Duodenal mucosa (tissue), 2 donors: ENCODE measurements at regions not wholly inside any gene's neighbourhood (a gene's known extent, or its start where the extent isn't known, plus 50 kb on each side); places are given as distances from the start of the nearest gene placed in this dataset.

Experiments
- H3K27ac ChIP-seq: one replicate; pipeline ENCODE4 v1.7.0; 2013; ENCODE audit warnings: low read depth, low read length
- H3K27me3 ChIP-seq, 2 donors: one replicate each; pipeline ENCODE4 v1.7.0; 2013; ENCODE audit warnings: low read length in 2 of 2, control low read depth in 1 of 2; ENCODE audit not compliant: insufficient read depth in 2 of 2, control insufficient read depth in 1 of 2
- H3K36me3 ChIP-seq, 2 donors: one replicate each; pipeline ENCODE4 v1.7.0; 2013; ENCODE audit warnings: low read length in 2 of 2, control low read depth in 1 of 2; ENCODE audit not compliant: insufficient read depth in 2 of 2, control insufficient read depth in 1 of 2
- H3K4me1 ChIP-seq, 2 donors: one replicate each; pipeline ENCODE4 v1.7.0; 2013; ENCODE audit warnings: low read length in 2 of 2, control low read depth in 1 of 2; ENCODE audit not compliant: insufficient read depth in 2 of 2, control insufficient read depth in 1 of 2
- H3K4me3 ChIP-seq, 2 donors: one replicate each; pipeline ENCODE4 v1.7.0; 2013; ENCODE audit warnings: low read length in 2 of 2, low read depth in 1 of 2
- H3K9ac ChIP-seq, 2 donors: one replicate each; pipeline ENCODE4 v1.7.0; 2013; ENCODE audit warnings: low read length in 2 of 2, low read depth in 1 of 2
- H3K9me3 ChIP-seq, 2 donors: one replicate each; pipeline ENCODE4 v1.7.0; 2013; ENCODE audit warnings: low read length in 2 of 2, control low read depth in 1 of 2; ENCODE audit not compliant: control insufficient read depth in 1 of 2

DNA sequence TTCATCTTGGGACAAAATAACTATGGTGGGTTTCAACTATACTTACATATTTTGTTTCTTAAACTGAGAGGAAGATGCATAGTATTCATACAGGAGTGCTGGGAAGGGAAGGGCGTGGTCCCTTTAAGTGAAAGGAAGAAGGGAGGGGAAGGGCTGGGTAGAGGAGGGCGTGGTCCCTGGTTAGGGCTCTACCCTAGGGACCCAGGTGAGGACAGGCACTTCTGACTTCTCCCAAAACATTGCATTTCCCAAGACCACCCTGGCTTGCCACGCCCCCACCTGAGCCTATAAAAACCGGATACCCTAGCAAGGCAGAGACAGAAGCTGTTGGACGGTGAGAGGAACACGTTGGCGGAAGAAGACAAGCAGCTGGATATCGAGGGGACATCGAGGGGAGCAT, 157.6 kb upstream of the PLXNA4 start:
- no peaks in the 10 kb centered on the region for H3K27me3 ChIP-seq
- no peaks in the 10 kb centered on the region for H3K4me1 ChIP-seq
- H3K9me3 ChIP-seq = no peaks in the 10 kb centered on the region
- H3K36me3 ChIP-seq = no peaks in the 10 kb centered on the region
- no peak overlapping the region for H3K4me3 ChIP-seq
- no peak overlapping the region for H3K27ac ChIP-seq
- no peak overlapping the region for H3K9ac ChIP-seq

DNA sequence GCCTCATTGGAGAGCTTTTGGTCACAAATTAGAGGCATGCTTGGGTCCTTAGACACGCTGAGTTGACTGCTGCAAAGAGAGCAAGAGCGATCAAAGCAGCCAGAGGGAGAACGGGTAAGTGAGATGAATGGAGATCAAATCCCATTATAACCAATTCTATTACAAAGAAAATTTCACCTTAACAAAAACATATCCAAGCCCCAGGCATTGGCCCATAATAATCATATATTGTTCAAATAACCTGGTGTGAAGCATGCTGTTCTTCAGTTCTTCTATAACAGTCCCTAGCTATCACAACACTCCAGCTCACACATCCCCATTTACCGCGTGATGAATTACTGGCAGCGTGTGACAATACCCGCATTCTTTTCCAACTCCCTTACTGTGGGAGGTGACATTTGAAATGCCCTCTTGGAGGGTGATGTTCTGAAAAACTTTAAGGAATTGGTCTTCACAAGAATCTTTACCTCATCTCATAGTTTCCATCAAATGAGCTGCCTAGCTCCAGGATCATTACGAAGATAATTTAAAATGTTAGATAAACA, 156.1 kb upstream of the PLXNA4 start:
- H3K4me1 ChIP-seq = no peaks in the 10 kb centered on the region
- no peaks in the 10 kb centered on the region for H3K27me3 ChIP-seq
- H3K9me3 ChIP-seq = no peaks in the 10 kb centered on the region
- H3K4me3 ChIP-seq = no peak overlapping the region
- no peak overlapping the region for H3K27ac ChIP-seq
- no peaks in the 10 kb centered on the region for H3K36me3 ChIP-seq
- H3K9ac ChIP-seq = no peak overlapping the region

DNA sequence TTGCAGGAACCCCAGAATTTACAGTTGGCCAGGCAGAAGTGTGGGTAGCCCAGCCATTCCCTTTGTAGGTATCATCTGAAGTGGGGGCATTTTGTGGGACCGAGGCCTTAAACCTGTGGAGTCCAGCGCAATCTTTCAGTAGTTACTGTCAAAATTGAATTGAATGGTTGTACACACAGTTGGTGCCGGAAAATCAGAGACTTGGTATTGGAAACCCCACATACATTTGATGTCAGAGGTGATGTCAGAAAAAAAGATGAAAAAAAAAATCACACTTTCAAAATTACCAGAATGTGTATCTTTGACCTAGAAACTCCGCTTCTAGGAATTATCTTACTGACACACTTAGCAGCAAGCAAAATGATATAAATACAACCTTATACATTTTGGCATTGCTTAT, 153.8 kb upstream of the PLXNA4 start:
- no peaks in the 10 kb centered on the region for H3K36me3 ChIP-seq
- H3K9me3 ChIP-seq = no peaks in the 10 kb centered on the region
- no peak overlapping the region for H3K27ac ChIP-seq
- H3K4me1 ChIP-seq = no peaks in the 10 kb centered on the region
- no peak overlapping the region for H3K4me3 ChIP-seq
- no peak overlapping the region for H3K9ac ChIP-seq
- no peaks in the 10 kb centered on the region for H3K27me3 ChIP-seq

DNA sequence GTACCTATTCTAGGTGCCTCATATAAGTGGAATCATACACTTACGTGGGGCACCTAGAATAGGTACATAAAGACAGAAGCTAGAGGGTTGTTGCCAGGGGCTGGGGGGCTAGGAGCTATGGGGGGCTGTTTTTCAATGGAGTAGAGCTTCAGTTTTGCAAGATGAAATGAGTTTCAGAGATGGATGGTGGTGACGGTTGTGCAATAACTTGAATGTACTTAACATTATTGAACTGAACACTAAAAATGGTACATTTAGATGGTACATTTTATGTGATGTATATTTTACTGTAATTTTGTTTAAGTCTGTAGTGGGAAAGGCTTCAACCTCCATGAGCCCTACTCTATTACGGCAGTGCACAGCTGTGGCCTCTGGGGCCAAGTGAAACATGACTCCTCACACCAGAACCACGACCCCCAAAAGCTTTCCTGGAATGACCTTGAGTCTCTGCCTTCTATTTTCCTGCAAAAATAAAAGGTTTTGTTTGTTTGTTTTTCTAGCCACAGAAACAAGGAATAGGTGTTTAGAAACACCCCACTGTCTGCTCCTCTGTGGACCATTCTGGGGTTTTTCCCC, 147.3 kb upstream of the PLXNA4 start:
- H3K9ac ChIP-seq = no peak overlapping the region
- no peak overlapping the region for H3K4me3 ChIP-seq
- H3K27ac ChIP-seq = no peak overlapping the region
- H3K36me3 ChIP-seq = no peaks in the 10 kb centered on the region
- H3K27me3 ChIP-seq = no peaks in the 10 kb centered on the region
- no peaks in the 10 kb centered on the region for H3K9me3 ChIP-seq
- H3K4me1 ChIP-seq = no peaks in the 10 kb centered on the region

DNA sequence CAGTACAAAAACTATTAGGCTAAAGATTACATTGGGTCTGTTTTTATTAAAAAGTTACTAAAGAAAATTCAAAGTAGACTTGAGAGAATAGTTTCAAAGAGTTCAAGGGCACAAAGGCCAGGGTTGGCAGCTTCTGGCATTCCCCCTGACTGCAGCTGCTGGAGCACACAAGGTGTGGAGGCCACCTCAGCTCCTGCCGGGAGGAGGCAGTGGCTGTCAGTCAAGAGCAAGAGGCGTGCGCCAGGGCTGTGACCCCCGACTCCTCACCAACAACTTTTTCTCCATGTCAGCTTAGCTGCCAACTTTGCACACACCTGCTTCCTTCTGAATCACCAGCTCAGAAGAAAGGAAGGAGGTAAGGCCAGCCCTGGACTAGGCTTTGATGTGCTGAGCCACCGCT, 144.6 kb upstream of the PLXNA4 start:
- Histone ChIP-seq H3K9me3 (no peaks in the 10 kb centered on the region), H3K9ac (no peak overlapping the region), H3K4me1 (no peaks in the 10 kb centered on the region), H3K4me3 (no peak overlapping the region), H3K27me3 (no peaks in the 10 kb centered on the region), H3K27ac (no peak overlapping the region), H3K36me3 (no peaks in the 10 kb centered on the region)

DNA sequence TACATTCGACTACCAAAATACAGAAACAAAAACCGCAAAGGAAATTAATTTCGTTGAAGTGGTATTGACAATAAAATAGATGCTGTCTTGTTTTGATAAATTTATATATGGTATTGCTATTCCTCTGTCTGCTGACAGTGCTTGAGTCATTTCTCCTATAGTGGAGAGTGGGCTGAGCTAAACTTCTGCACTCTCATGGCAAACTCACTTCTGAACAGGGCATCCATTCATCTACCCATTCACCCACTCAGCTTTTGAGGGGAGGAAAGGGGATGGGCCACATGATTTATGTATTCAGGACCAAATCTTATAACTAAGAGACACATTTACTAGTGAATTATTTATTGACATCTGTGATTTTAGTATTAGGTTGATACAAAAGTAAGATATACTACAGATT, 137.6 kb upstream of the PLXNA4 start:
- Histone ChIP-seq H3K27ac (no peak overlapping the region), H3K4me1 (no peaks in the 10 kb centered on the region), H3K4me3 (no peak overlapping the region), H3K9ac (no peak overlapping the region), H3K9me3 (no peaks in the 10 kb centered on the region), H3K27me3 (no peaks in the 10 kb centered on the region), H3K36me3 (no peaks in the 10 kb centered on the region)

DNA sequence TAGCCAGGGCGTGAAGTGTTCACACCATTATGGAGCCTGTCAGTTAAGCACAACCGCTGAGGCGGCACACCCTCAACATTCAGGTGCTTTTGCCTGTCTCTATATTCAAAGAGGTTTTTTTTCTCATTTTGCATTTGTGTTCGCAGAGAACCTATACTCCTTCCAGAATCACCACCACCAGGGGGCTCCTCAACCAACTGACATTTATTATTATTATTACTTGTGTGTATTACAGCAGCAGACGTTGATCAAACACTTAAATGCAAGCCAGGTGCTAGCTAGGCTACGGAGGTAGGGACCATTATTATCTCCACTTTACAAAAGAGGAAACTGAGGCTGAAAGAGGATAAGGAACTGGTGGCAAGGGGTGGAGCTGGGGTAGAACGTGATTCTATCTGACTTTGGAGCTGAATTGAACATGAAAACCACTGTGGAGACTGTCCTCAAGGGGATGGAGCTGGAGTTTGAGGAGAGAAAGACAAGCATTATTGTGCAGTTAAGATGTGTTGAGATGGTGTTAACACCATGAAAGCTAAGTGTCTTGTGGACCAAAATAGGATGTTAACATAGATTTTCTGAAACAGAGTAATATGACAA, 133.8 kb upstream of the PLXNA4 start:
- H3K9ac ChIP-seq = no peak overlapping the region
- H3K4me3 ChIP-seq = no peak overlapping the region
- H3K27ac ChIP-seq = no peak overlapping the region
- no peaks in the 10 kb centered on the region for H3K4me1 ChIP-seq
- no peaks in the 10 kb centered on the region for H3K36me3 ChIP-seq
- H3K27me3 ChIP-seq = no peaks in the 10 kb centered on the region
- H3K9me3 ChIP-seq = no peaks in the 10 kb centered on the region

DNA sequence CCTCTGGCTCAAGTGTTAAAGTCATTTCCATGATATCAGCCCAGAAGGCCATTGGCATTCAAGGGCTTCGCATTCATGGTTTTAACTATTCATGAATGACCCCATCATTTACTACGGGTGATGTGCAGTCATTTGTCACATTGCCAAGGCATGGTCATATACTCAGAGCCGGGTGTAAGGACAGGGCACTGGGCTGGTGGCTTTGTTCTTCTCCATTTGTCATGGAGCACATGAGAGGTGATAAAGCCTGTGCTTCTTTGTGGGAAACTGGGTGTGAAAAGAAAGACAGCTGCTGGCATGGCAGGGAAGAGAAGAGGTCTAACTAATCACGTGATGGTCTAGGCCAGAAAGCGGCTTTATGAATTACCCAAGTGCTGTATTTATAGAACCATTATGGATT, 132.2 kb upstream of the PLXNA4 start:
- Histone ChIP-seq H3K9me3 (no peaks in the 10 kb centered on the region), H3K9ac (no peak overlapping the region), H3K27me3 (no peaks in the 10 kb centered on the region), H3K36me3 (no peaks in the 10 kb centered on the region), H3K4me1 (no peaks in the 10 kb centered on the region), H3K27ac (no peak overlapping the region), H3K4me3 (no peak overlapping the region)

DNA sequence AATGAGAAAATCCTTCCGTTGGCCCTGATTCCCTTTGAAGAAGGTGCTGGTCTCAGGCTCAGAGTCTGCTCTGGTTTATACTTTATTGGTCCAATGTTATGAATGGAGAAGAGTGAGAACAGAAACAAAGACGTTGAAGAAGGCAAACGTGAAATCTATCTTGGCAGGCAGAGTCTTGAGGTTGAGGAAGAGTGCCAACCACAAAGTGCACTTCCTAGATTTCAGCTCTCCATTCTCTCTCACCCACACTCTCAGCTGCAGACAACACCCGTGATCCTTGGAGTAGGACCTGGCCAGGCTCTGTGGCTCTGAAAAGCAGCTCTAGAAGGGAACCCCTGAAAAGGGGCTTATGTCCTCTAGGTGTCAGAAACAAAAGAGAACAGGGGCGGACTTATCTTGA, 128.9 kb upstream of the PLXNA4 start:
- Histone ChIP-seq H3K27ac (no peak overlapping the region), H3K27me3 (no peaks in the 10 kb centered on the region), H3K9me3 (no peaks in the 10 kb centered on the region), H3K4me1 (no peaks in the 10 kb centered on the region), H3K9ac (no peak overlapping the region), H3K36me3 (no peaks in the 10 kb centered on the region), H3K4me3 (no peak overlapping the region)

DNA sequence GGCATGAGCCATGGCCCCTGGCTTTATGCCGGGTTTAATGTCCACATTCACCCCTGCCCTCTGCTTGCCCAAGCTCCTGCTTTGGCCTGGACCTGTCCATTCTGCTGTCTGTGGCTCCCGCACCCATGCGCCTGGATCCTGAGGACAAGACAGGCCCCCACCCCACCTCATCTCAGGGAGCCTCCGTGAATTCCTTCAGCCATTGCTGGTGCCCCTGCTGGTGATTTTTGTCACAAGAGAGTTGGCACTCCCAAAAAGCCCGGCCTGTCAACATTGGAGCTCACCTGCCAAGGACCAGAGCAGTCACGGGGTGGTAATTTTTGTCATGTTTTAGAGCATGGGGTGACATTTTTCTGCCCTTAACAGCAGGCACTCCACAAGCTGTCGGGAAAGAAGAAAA, 127.5 kb upstream of the PLXNA4 start:
- Histone ChIP-seq H3K4me1 (no peaks in the 10 kb centered on the region), H3K9ac (no peak overlapping the region), H3K27ac (no peak overlapping the region), H3K9me3 (no peaks in the 10 kb centered on the region), H3K36me3 (no peaks in the 10 kb centered on the region), H3K27me3 (no peaks in the 10 kb centered on the region), H3K4me3 (no peak overlapping the region)
